Neural cell (in vitro differentiated cells): ENCODE measurements at regions not wholly inside any gene's neighbourhood (a gene's known extent, or its start where the extent isn't known, plus 50 kb on each side); places are given as distances from the start of the nearest gene placed in this dataset.

Source experiments
- H2AFZ ChIP-seq: fragments of 200-600, 300-800 bp; sonication (generic), shearing (Covaris generic); 2 replicates; pipeline ENCODE4 v1.6.0; 2014; ENCODE audit warnings: low read depth, mild to moderate bottlenecking, antibody characterized with exemption, low read length, moderate library complexity
- H3F3A ChIP-seq: fragments of 200-600 bp; shearing (Covaris generic); 2 replicates; pipeline ENCODE4 v1.6.1; 2016; ENCODE audit warnings: mild to moderate bottlenecking, moderate library complexity, mixed read lengths, antibody characterized with exemption, low read length; ENCODE audit not compliant: insufficient read depth, poor library complexity, severe bottlenecking
- H3K27ac ChIP-seq: fragments of 200-600, 300-800 bp; sonication (generic), shearing (Covaris generic); 2 replicates; pipeline ENCODE4 v1.5.1; 2014; ENCODE audit warnings: mild to moderate bottlenecking, low read length, moderate library complexity
- H3K27me3 ChIP-seq: fragments of 300-800, 200-600 bp; sonication (generic), shearing (Covaris generic); 2 replicates; pipeline ENCODE4 v1.6.0; 2014; ENCODE audit warnings: mild to moderate bottlenecking, low read depth, low read length, moderate library complexity; ENCODE audit not compliant: insufficient read depth
- H3K36me3 ChIP-seq: fragments of 300-800, 200-600 bp; sonication (generic), shearing (Covaris generic); 2 replicates; pipeline ENCODE4 v1.5.1; 2014; ENCODE audit warnings: mild to moderate bottlenecking, antibody characterized with exemption, low read length, moderate library complexity; ENCODE audit not compliant: insufficient read depth
- H3K4me2 ChIP-seq: fragments of 300-800, 200-600 bp; sonication (generic), shearing (Covaris generic); 2 replicates; pipeline ENCODE4 v1.6.0; 2014; ENCODE audit warnings: mild to moderate bottlenecking, low read length
- H3K4me3 ChIP-seq: fragments of 300-800, 200-600 bp; sonication (generic), shearing (Covaris generic); 2 replicates; pipeline ENCODE4 v1.5.1; 2014; ENCODE audit warnings: mild to moderate bottlenecking, low read length, moderate library complexity
- H3K79me2 ChIP-seq: fragments of 200-600 bp; shearing (Covaris generic); replicated peaks from 2 replicates; pipeline ENCODE4 v1.6.0; 2014; ENCODE audit warnings: mild to moderate bottlenecking, low read length, moderate library complexity; ENCODE audit not compliant: insufficient read depth
- H3K9ac ChIP-seq: fragments of 300-800, 200-600 bp; sonication (generic), shearing (Covaris generic); 2 replicates; pipeline ENCODE4 v1.6.1; 2016; ENCODE audit warnings: mild to moderate bottlenecking, low read length, mixed read lengths
- H3K9me2 ChIP-seq: fragments of 200-600 bp; shearing (Covaris generic); 2 replicates; pipeline ENCODE4 v1.6.1; 2016; ENCODE audit warnings: mild to moderate bottlenecking, low read length, mixed read lengths; ENCODE audit not compliant: insufficient read depth
- H3K9me3 ChIP-seq: fragments of 200-600, 300-800 bp; sonication (generic), shearing (Covaris generic); 2 replicates; pipeline ENCODE4 v1.6.1; 2016; ENCODE audit warnings: mild to moderate bottlenecking, mixed run types, low read length, moderate library complexity, mixed read lengths
- H4K20me1 ChIP-seq: fragments of 200-600 bp; shearing (Covaris generic); 2 replicates; pipeline ENCODE4 v1.6.1; 2016; ENCODE audit warnings: mild to moderate bottlenecking, mixed run types; ENCODE audit not compliant: insufficient read depth
- CTCF ChIP-seq: fragments of 450-650 bp; IDR thresholded peaks from 2 replicates; pipeline ENCODE4 v1.5.1; 2014; ENCODE audit warnings: antibody characterized with exemption, mild to moderate bottlenecking, moderate library complexity; ENCODE audit not compliant: poor library complexity, severe bottlenecking
- EP300 ChIP-seq: fragments of 450-650 bp; conservative IDR thresholded peaks from 2 replicates; pipeline ENCODE4 v1.6.1; 2014; ENCODE audit warnings: antibody characterized with exemption, mild to moderate bottlenecking, moderate library complexity; ENCODE audit not compliant: poor library complexity, severe bottlenecking
- EZH2 ChIP-seq: fragments of 200-600, 300-800 bp; shearing (Covaris generic), sonication (generic); IDR thresholded peaks from 2 replicates; pipeline ENCODE4 v1.6.1; 2014; ENCODE audit warnings: antibody characterized with exemption, low read length, borderline replicate concordance, mild to moderate bottlenecking; ENCODE audit not compliant: insufficient read depth, poor library complexity, severe bottlenecking
- MXI1 ChIP-seq: fragments of 450-650 bp; conservative IDR thresholded peaks from 2 replicates; pipeline ENCODE4 v1.6.1; 2014; ENCODE audit warnings: antibody characterized with exemption, mild to moderate bottlenecking; ENCODE audit not compliant: poor library complexity, severe bottlenecking
- POLR2AphosphoS5 ChIP-seq: IDR thresholded peaks from 2 replicates; pipeline ENCODE4 v1.6.1; 2012
- RAD21 ChIP-seq: fragments of 450-650 bp; conservative IDR thresholded peaks from 2 replicates; pipeline ENCODE4 v1.6.1; 2014; ENCODE audit warnings: antibody characterized with exemption, mild to moderate bottlenecking, moderate library complexity
- REST ChIP-seq: IDR thresholded peaks from 2 replicates; pipeline ENCODE4 v1.6.1; 2012; ENCODE audit warnings: borderline replicate concordance
- SMC3 ChIP-seq: fragments of 450-650 bp; conservative IDR thresholded peaks from 2 replicates; pipeline ENCODE4 v1.6.1; 2014; ENCODE audit warnings: antibody characterized with exemption, mild to moderate bottlenecking, moderate library complexity; ENCODE audit not compliant: poor library complexity
- TAF1 ChIP-seq: IDR thresholded peaks from 2 replicates; pipeline ENCODE4 v1.6.1; 2012; ENCODE audit warnings: low read depth

GRCh38 chr2:217393585-217394032, 533.7 kb upstream of the TNP1 start:
- Histone ChIP-seq H3K27me3 (no peaks in the 10 kb centered on the region), H3K4me3 (no peak overlapping the region), H3K4me2 (no peak overlapping the region), H3K27ac (no peak overlapping the region), H4K20me1 (no peaks in the 10 kb centered on the region), H3F3A (no peaks in the 10 kb centered on the region), H3K9me3 (no peaks in the 10 kb centered on the region), H3K36me3 (no peaks in the 10 kb centered on the region), H3K9me2 (no peaks in the 10 kb centered on the region), H3K9ac (no peak overlapping the region), H2AFZ (no peak overlapping the region), H3K79me2 (no peaks in the 10 kb centered on the region)
- TF ChIP-seq EP300: no peak
- TF ChIP-seq SMC3: no peak
- TF ChIP-seq CTCF: no peak
- no peak for TF ChIP-seq RAD21
- no peak for TF ChIP-seq POLR2AphosphoS5
- no peak for TF ChIP-seq REST
- no peak for TF ChIP-seq MXI1
- no peak for TF ChIP-seq EZH2
- TF ChIP-seq TAF1: no peak

- no peak for TF ChIP-seq TAF1
- TF ChIP-seq CTCF: no peak
Measured at GRCh38 chr2:217392930-217393584, 533.2 kb upstream of the TNP1 start.

More at GRCh38 chr2:217392930-217393584, 533.2 kb upstream of the TNP1 start:
- Histone ChIP-seq H3K27me3 (no peaks in the 10 kb centered on the region), H3K9me3 (no peaks in the 10 kb centered on the region), H3K4me2 (no peak overlapping the region), H3F3A (no peaks in the 10 kb centered on the region), H4K20me1 (no peaks in the 10 kb centered on the region), H2AFZ (no peak overlapping the region), H3K9ac (no peak overlapping the region), H3K27ac (no peak overlapping the region), H3K79me2 (no peaks in the 10 kb centered on the region), H3K36me3 (no peaks in the 10 kb centered on the region), H3K9me2 (no peaks in the 10 kb centered on the region), H3K4me3 (no peak overlapping the region)
